ENCODE measurements at regions not wholly inside any gene's neighbourhood (a gene's known extent, or its start where the extent isn't known, plus 50 kb on each side); places are given as distances from the start of the nearest gene placed in this dataset.

DNA sequence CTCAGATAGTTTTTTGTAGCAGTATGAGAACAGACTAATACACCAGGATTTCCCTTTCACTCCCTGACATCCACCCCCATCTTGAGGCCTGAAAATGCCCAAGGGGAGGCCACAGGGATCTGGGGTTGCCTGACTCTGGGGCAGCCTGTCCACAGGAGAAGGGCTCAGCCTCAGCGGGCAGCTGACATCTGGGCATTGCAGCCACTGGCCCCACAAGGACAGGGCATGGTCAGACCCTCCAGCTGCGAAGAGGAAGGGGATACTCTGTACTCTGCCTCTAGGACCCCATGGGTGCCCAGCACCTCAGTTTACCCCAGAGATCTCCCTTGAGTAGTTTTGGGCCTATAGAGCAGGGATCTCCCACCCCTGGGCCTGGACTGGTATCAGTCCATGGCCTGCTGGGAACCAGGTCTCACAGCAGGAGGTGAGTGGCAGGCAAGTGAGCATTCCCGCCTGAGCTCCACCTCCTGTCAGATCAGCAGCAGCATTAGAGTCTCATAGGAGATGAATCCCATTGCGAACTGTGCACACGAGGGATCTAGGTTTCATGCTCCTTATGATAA is 138.9 kb downstream of the HMX1 start:
- Mint-ChIP-seq H3K27ac (ENCODE audit: unreplicated experiment) (no peak overlapping the region), H3K36me3 (ENCODE audit: low read depth, unreplicated experiment) (peaks cover 7% of the 10 kb centered on the region), H3K4me1 (ENCODE audit: unreplicated experiment) (peaks cover 4% of the 10 kb centered on the region), H3K9me3 (ENCODE audit: unreplicated experiment) (no peaks in the 10 kb centered on the region), H3K4me3 (ENCODE audit: unreplicated experiment) (no peak overlapping the region), H3K27me3 (ENCODE audit: unreplicated experiment) (peaks cover 2% of the 10 kb centered on the region)
- TF ChIP-seq, protein P1, sequence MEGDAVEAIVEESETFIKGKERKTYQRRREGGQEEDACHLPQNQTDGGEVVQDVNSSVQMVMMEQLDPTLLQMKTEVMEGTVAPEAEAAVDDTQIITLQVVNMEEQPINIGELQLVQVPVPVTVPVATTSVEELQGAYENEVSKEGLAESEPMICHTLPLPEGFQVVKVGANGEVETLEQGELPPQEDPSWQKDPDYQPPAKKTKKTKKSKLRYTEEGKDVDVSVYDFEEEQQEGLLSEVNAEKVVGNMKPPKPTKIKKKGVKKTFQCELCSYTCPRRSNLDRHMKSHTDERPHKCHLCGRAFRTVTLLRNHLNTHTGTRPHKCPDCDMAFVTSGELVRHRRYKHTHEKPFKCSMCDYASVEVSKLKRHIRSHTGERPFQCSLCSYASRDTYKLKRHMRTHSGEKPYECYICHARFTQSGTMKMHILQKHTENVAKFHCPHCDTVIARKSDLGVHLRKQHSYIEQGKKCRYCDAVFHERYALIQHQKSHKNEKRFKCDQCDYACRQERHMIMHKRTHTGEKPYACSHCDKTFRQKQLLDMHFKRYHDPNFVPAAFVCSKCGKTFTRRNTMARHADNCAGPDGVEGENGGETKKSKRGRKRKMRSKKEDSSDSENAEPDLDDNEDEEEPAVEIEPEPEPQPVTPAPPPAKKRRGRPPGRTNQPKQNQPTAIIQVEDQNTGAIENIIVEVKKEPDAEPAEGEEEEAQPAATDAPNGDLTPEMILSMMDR (IDR thresholded peaks at IDR 0.05; ENCODE audit: unreplicated experiment) = no peak
- no peak for DNase-seq (ENCODE audit: low spot score)

DNA sequence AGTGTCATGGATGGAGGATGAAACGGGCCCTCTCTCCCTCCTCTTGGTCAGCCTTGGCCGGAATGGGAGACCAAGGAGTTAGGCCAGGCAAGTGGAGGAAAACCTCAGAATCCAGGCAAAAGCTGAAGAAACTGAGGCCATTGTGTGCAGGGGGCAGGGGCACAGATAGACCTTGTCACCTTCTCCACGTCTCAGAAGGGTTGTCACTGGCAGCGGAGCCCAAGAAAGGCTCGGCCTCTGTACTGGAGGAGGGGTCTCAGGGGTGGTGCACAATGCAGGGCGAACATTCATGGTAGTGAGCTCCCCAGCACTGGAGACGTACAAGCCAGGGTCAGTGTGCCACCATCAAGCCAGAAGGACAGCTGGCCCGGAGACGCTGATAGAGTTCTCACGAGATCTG is 139.5 kb downstream of the CPZ start:
- TF ChIP-seq, protein P1 (IDR thresholded peaks at IDR 0.05; ENCODE audit: unreplicated experiment) = no peak
- H3K9me3 Mint-ChIP-seq (ENCODE audit: unreplicated experiment) = no peaks in the 10 kb centered on the region
- H3K36me3 Mint-ChIP-seq (ENCODE audit: low read depth, unreplicated experiment) = peaks cover 7% of the 10 kb centered on the region
- H3K4me1 Mint-ChIP-seq (ENCODE audit: unreplicated experiment) = peaks cover 10% of the 10 kb centered on the region
- H3K4me3 Mint-ChIP-seq (ENCODE audit: unreplicated experiment) = no peak overlapping the region
- H3K27ac Mint-ChIP-seq (ENCODE audit: unreplicated experiment) = no peak overlapping the region
- no peak for DNase-seq (ENCODE audit: low spot score)
- peaks cover 1% of the 10 kb centered on the region for H3K27me3 Mint-ChIP-seq (ENCODE audit: unreplicated experiment)

DNA sequence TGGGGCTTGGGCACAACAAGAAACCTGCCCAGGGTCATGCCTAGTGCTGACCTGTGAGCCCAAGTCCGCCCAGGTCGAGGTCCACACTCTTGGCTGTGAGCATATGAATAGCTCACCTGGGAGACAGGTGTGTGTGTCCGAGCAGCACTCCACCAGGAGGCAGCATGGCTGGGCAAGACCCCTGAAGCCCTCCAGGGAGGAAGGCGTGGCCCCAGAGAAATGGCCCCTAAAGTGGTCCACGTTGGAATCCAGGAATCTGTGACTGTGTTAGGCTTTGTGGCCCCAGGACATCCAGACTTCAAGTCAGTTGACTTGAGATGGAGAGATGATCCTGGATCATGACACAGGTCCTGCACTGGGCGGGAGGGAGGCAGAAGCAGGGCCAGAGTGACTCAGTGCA is 138.8 kb downstream of the CPZ start:
- TF ChIP-seq, protein P1 (IDR thresholded peaks at IDR 0.05; ENCODE audit: unreplicated experiment) = no peak
- Mint-ChIP-seq H3K27me3 (ENCODE audit: unreplicated experiment) (peaks cover under 1% of the 10 kb centered on the region), H3K9me3 (ENCODE audit: unreplicated experiment) (no peaks in the 10 kb centered on the region), H3K4me3 (ENCODE audit: unreplicated experiment) (no peak overlapping the region), H3K27ac (ENCODE audit: unreplicated experiment) (no peak overlapping the region), H3K36me3 (ENCODE audit: low read depth, unreplicated experiment) (peaks cover 7% of the 10 kb centered on the region), H3K4me1 (ENCODE audit: unreplicated experiment) (peaks cover 14% of the 10 kb centered on the region)
- DNase-seq (ENCODE audit: low spot score) = no peak

DNA sequence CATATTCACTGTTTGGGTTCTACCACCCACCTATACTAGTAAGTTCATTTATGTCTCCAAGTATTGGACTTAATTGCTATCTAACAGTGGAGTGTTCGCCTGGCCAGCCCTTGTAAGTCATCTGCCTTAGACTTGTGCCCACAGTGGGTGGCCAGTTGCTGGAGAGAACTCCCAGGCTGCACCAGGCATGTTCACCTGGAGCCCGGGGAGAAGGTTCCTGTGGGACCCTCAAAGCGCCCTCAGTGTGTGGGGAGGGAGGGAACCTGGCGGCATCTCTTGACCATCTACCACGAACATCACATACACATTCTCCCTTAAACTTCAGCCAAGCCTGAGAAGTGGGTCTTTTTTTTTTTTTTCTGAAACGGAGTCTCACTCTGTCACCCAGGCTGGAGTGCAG is 138.1 kb downstream of the CPZ start:
- Mint-ChIP-seq H3K9me3 (ENCODE audit: unreplicated experiment) (no peaks in the 10 kb centered on the region), H3K4me1 (ENCODE audit: unreplicated experiment) (peaks cover 14% of the 10 kb centered on the region), H3K36me3 (ENCODE audit: low read depth, unreplicated experiment) (peaks cover 7% of the 10 kb centered on the region), H3K27ac (ENCODE audit: unreplicated experiment) (no peak overlapping the region), H3K27me3 (ENCODE audit: unreplicated experiment) (no peaks in the 10 kb centered on the region), H3K4me3 (ENCODE audit: unreplicated experiment) (no peak overlapping the region)
- TF ChIP-seq, protein P1 (IDR thresholded peaks at IDR 0.05; ENCODE audit: unreplicated experiment) = no peak
- no peak for DNase-seq (ENCODE audit: low spot score)

DNA sequence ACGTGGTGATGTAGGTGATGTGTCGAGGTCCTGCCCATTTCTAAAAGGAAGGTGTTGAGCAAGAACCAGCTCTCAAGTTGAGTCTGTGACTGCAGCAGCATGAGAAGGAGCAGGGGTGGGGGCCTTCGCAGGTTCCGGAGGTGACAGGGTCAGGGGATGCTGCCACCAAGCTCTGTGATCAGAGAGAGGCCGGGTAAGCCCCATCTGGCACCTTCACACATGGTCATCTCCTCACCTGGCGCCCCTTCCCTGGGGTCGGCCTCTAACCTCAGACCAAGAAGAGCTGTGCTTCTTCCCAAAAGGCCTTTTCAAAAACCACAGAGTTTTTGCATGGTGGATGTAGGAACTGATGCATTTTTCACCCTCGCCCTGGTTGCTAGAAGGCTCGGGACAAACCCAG is 137.6 kb downstream of the CPZ start:
- no peak for DNase-seq (ENCODE audit: low spot score)
- Mint-ChIP-seq H3K27me3 (ENCODE audit: unreplicated experiment) (no peaks in the 10 kb centered on the region), H3K4me3 (ENCODE audit: unreplicated experiment) (no peak overlapping the region), H3K4me1 (ENCODE audit: unreplicated experiment) (peaks cover 14% of the 10 kb centered on the region), H3K9me3 (ENCODE audit: unreplicated experiment) (no peaks in the 10 kb centered on the region), H3K36me3 (ENCODE audit: low read depth, unreplicated experiment) (peaks cover 7% of the 10 kb centered on the region), H3K27ac (ENCODE audit: unreplicated experiment) (no peak overlapping the region)
- TF ChIP-seq, protein P1 (IDR thresholded peaks at IDR 0.05; ENCODE audit: unreplicated experiment) = no peak

Data from endothelial cell (in vitro differentiated cells).